A673 (cell line): ENCODE measurements at regions not wholly inside any gene's neighbourhood (a gene's known extent, or its start where the extent isn't known, plus 50 kb on each side); places are given as distances from the start of the nearest gene placed in this dataset.

Experiments
- EZH2 ChIP-seq: fragments of 200-600 bp; sonication (generic); IDR thresholded peaks from 2 replicates; pipeline ENCODE4 v1.6.1; 2017; ENCODE audit warnings: borderline replicate concordance, low read depth, mild to moderate bottlenecking, mixed read lengths, antibody characterized with exemption, low read length; ENCODE audit not compliant: poor library complexity, severe bottlenecking
- TF ChIP-seq, protein P1 (sequence below): fragments of 300-800, 200-600 bp; sonication (generic); conservative IDR thresholded peaks from 2 replicates; pipeline ENCODE4 v1.5.1; 2017; ENCODE audit warnings: low read depth, mild to moderate bottlenecking, antibody characterized with exemption, low read length, moderate library complexity, mixed read lengths

- TF ChIP-seq, protein P1, sequence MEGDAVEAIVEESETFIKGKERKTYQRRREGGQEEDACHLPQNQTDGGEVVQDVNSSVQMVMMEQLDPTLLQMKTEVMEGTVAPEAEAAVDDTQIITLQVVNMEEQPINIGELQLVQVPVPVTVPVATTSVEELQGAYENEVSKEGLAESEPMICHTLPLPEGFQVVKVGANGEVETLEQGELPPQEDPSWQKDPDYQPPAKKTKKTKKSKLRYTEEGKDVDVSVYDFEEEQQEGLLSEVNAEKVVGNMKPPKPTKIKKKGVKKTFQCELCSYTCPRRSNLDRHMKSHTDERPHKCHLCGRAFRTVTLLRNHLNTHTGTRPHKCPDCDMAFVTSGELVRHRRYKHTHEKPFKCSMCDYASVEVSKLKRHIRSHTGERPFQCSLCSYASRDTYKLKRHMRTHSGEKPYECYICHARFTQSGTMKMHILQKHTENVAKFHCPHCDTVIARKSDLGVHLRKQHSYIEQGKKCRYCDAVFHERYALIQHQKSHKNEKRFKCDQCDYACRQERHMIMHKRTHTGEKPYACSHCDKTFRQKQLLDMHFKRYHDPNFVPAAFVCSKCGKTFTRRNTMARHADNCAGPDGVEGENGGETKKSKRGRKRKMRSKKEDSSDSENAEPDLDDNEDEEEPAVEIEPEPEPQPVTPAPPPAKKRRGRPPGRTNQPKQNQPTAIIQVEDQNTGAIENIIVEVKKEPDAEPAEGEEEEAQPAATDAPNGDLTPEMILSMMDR = no peak
- no peak for TF ChIP-seq EZH2
Observed at GRCh38 chr14:97604731-97605130, 807.5 kb downstream of the VRK1 start.
